ENCODE measurements at regions not wholly inside any gene's neighbourhood (a gene's known extent, or its start where the extent isn't known, plus 50 kb on each side); places are given as distances from the start of the nearest gene placed in this dataset.

DNA sequence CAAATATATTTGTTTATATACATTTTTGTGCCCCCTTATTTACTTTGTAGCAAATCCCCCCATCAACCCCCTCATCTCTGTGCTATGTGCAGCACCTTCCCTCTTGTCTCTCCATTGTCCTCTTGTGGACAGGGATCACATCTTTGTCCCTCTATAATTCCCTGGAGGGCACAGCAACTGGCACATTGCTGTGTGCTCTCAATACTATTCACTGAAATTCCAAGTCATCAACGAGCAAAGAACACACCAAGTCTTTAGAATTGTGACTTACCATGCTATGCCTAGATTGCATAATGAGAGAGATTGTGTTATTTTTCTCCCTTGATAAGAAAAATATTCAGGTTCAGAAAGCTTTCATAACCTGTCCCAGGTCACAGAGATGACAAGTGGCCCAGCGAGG is 54.6 kb upstream of the ACAN start:
- H4K8ac ChIP-seq (ENCODE audit: low read length), result no peak overlapping the region
- no peak overlapping the region for H2AFZ ChIP-seq (ENCODE audit: low read depth, low read length)
- no peak overlapping the region for H3K4me3 ChIP-seq (ENCODE audit: insufficient read depth in 1 of 2, low read depth in 1 of 2, low read length in 2 of 2)
- no peak overlapping the region for H3K18ac ChIP-seq (ENCODE audit: low read depth in 1 of 2, low read length in 2 of 2)
- H3K14ac ChIP-seq (ENCODE audit: low read length in 2 of 2), result no peak overlapping the region
- no peak overlapping the region for H3K4me2 ChIP-seq (ENCODE audit: low read length, poor library complexity, severe bottlenecking)
- no peak overlapping the region for H3K4ac ChIP-seq (ENCODE audit: low read depth in 1 of 2, low read length in 2 of 2)
- H2AK5ac ChIP-seq (ENCODE audit: low read length, severe bottlenecking), result no peak overlapping the region
- H3K4me1 ChIP-seq (ENCODE audit: control insufficient read depth, insufficient read depth, low read depth, low read length), result peaks cover 4% of the 10 kb centered on the region
- no peak for DNase-seq
- peaks cover 4% of the 10 kb centered on the region for H3K9me3 ChIP-seq (ENCODE audit: control insufficient read depth, low read length)
- no peak overlapping the region for H3K27ac ChIP-seq (ENCODE audit: low read length, poor library complexity, severe bottlenecking)
- no peak overlapping the region for H2BK120ac ChIP-seq (ENCODE audit: low read depth, low read length)
- WGBS, result 85% methylated on average over 1 of the region's 2 CpGs
- H3K9ac ChIP-seq (ENCODE audit: low read length), result no peak overlapping the region
- no peak overlapping the region for H4K91ac ChIP-seq (ENCODE audit: low read length)
- H3K23ac ChIP-seq (ENCODE audit: low read length in 2 of 2), result no peak overlapping the region
- no peaks in the 10 kb centered on the region for H3K79me1 ChIP-seq (replicated peaks; ENCODE audit: low read length, poor library complexity, severe bottlenecking)
- H3K27me3 ChIP-seq (ENCODE audit: control insufficient read depth in 1 of 2, insufficient read depth in 1 of 2, low read length in 2 of 2), result peaks cover 9 to 61% of the 10 kb centered on the region in 2 experiments
- H2BK12ac ChIP-seq (ENCODE audit: low read length in 2 of 2), result no peak overlapping the region
- no peaks in the 10 kb centered on the region for H3K36me3 ChIP-seq (ENCODE audit: control insufficient read depth in 1 of 2, insufficient read depth in 2 of 2, low read depth in 1 of 2, low read length in 2 of 2)
- H2BK15ac ChIP-seq (ENCODE audit: low read depth, poor library complexity, severe bottlenecking), result no peak overlapping the region
- no peak overlapping the region for H2BK5ac ChIP-seq (ENCODE audit: low read depth, low read length, poor library complexity, severe bottlenecking)

DNA sequence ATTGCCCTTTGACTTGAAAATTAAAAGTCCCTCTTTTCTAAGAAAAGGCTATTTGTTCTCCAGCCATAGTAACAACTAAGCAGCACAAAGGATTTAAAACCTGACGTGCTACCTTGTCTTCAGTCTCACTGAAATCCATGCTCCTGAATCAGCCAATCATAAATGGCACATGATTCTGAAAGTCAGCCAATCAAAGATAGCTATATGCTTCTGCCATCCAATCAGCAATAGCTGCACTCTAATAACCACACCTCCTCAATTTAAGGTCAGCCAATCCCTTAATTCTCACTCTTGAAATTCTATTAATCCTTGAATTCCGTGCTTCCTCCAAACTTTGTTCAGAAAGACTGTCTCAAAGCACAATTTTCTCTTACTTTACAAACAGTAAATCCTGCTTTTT is 53.5 kb upstream of the ACAN start:
- DNase-seq, result no peak
- Histone ChIP-seq H3K4me1 (ENCODE audit: control insufficient read depth, insufficient read depth, low read depth, low read length) (peaks cover under 1% of the 10 kb centered on the region), H2BK120ac (ENCODE audit: low read depth, low read length) (no peak overlapping the region), H4K8ac (ENCODE audit: low read length) (no peak overlapping the region), H2BK12ac (ENCODE audit: low read length in 2 of 2) (no peak overlapping the region), H2AFZ (ENCODE audit: low read depth, low read length) (no peak overlapping the region), H3K18ac (ENCODE audit: low read depth in 1 of 2, low read length in 2 of 2) (no peak overlapping the region), H3K4me3 (ENCODE audit: insufficient read depth in 1 of 2, low read depth in 1 of 2, low read length in 2 of 2) (no peak overlapping the region), H3K27ac (ENCODE audit: low read length, poor library complexity, severe bottlenecking) (no peak overlapping the region), H3K9me3 (ENCODE audit: control insufficient read depth, low read length) (peaks cover 4% of the 10 kb centered on the region), H3K79me1 (replicated peaks; ENCODE audit: low read length, poor library complexity, severe bottlenecking) (no peaks in the 10 kb centered on the region), H2BK5ac (ENCODE audit: low read depth, low read length, poor library complexity, severe bottlenecking) (no peak overlapping the region), H2AK5ac (ENCODE audit: low read length, severe bottlenecking) (no peak overlapping the region), H3K14ac (ENCODE audit: low read length in 2 of 2) (no peak overlapping the region), H3K23ac (ENCODE audit: low read length in 2 of 2) (no peak overlapping the region), H3K4me2 (ENCODE audit: low read length, poor library complexity, severe bottlenecking) (no peak overlapping the region), H3K9ac (ENCODE audit: low read length) (no peak overlapping the region), H3K27me3 (ENCODE audit: control insufficient read depth in 1 of 2, insufficient read depth in 1 of 2, low read length in 2 of 2) (peaks cover 9 to 72% of the 10 kb centered on the region in 2 experiments), H3K4ac (ENCODE audit: low read depth in 1 of 2, low read length in 2 of 2) (no peak overlapping the region), H3K36me3 (ENCODE audit: control insufficient read depth in 1 of 2, insufficient read depth in 2 of 2, low read depth in 1 of 2, low read length in 2 of 2) (no peaks in the 10 kb centered on the region), H4K91ac (ENCODE audit: low read length) (no peak overlapping the region), H2BK15ac (ENCODE audit: low read depth, poor library complexity, severe bottlenecking) (no peak overlapping the region)
- WGBS, result 59% methylated on average over 2 of the region's 2 CpGs

- H3K18ac ChIP-seq (ENCODE audit: low read depth in 1 of 2, low read length in 2 of 2), result no peak overlapping the region
- H3K27ac ChIP-seq (ENCODE audit: low read length, poor library complexity, severe bottlenecking), result no peak overlapping the region
- H2BK15ac ChIP-seq (ENCODE audit: low read depth, poor library complexity, severe bottlenecking), result no peak overlapping the region
- H3K27me3 ChIP-seq (ENCODE audit: control insufficient read depth in 1 of 2, insufficient read depth in 1 of 2, low read length in 2 of 2), result peaks cover 9 to 84% of the 10 kb centered on the region in 2 experiments
- H3K79me1 ChIP-seq (replicated peaks; ENCODE audit: low read length, poor library complexity, severe bottlenecking), result no peaks in the 10 kb centered on the region
- WGBS, result 64% methylated on average over 4 of the region's 5 CpGs
- H3K4me2 ChIP-seq (ENCODE audit: low read length, poor library complexity, severe bottlenecking), result no peak overlapping the region
- H2BK12ac ChIP-seq (ENCODE audit: low read length in 2 of 2), result no peak overlapping the region
- H2AFZ ChIP-seq (ENCODE audit: low read depth, low read length), result no peak overlapping the region
- H3K4me3 ChIP-seq (ENCODE audit: insufficient read depth in 1 of 2, low read depth in 1 of 2, low read length in 2 of 2), result no peak overlapping the region
- no peak overlapping the region for H4K91ac ChIP-seq (ENCODE audit: low read length)
- no peak overlapping the region for H3K4ac ChIP-seq (ENCODE audit: low read depth in 1 of 2, low read length in 2 of 2)
- DNase-seq, result no peak
- no peak overlapping the region for H2BK5ac ChIP-seq (ENCODE audit: low read depth, low read length, poor library complexity, severe bottlenecking)
- H3K4me1 ChIP-seq (ENCODE audit: control insufficient read depth, insufficient read depth, low read depth, low read length), result no peaks in the 10 kb centered on the region
- H3K9ac ChIP-seq (ENCODE audit: low read length), result no peak overlapping the region
- H2AK5ac ChIP-seq (ENCODE audit: low read length, severe bottlenecking), result no peak overlapping the region
- H4K8ac ChIP-seq (ENCODE audit: low read length), result no peak overlapping the region
- H3K9me3 ChIP-seq (ENCODE audit: control insufficient read depth, low read length), result peaks cover 4% of the 10 kb centered on the region
- H3K14ac ChIP-seq (ENCODE audit: low read length in 2 of 2), result no peak overlapping the region
- no peak overlapping the region for H3K23ac ChIP-seq (ENCODE audit: low read length in 2 of 2)
- no peak overlapping the region for H2BK120ac ChIP-seq (ENCODE audit: low read depth, low read length)
- no peaks in the 10 kb centered on the region for H3K36me3 ChIP-seq (ENCODE audit: control insufficient read depth in 1 of 2, insufficient read depth in 2 of 2, low read depth in 1 of 2, low read length in 2 of 2)
Measured at GRCh38 chr15:88752501-88752900, 50.7 kb upstream of the ACAN start.

- Histone ChIP-seq H3K18ac (ENCODE audit: low read depth in 1 of 2, low read length in 2 of 2) (no peak overlapping the region), H2BK12ac (ENCODE audit: low read length in 2 of 2) (no peak overlapping the region), H2BK15ac (ENCODE audit: low read depth, poor library complexity, severe bottlenecking) (no peak overlapping the region), H3K4me2 (ENCODE audit: low read length, poor library complexity, severe bottlenecking) (no peak overlapping the region), H2BK120ac (ENCODE audit: low read depth, low read length) (no peak overlapping the region), H2AK5ac (ENCODE audit: low read length, severe bottlenecking) (no peak overlapping the region), H3K23ac (ENCODE audit: low read length in 2 of 2) (no peak overlapping the region), H3K9ac (ENCODE audit: low read length) (no peak overlapping the region), H4K8ac (ENCODE audit: low read length) (no peak overlapping the region), H3K79me1 (replicated peaks; ENCODE audit: low read length, poor library complexity, severe bottlenecking) (no peaks in the 10 kb centered on the region), H3K4me1 (ENCODE audit: control insufficient read depth, insufficient read depth, low read depth, low read length) (no peaks in the 10 kb centered on the region), H3K4me3 (ENCODE audit: insufficient read depth in 1 of 2, low read depth in 1 of 2, low read length in 2 of 2) (no peak overlapping the region), H3K27ac (ENCODE audit: low read length, poor library complexity, severe bottlenecking) (no peak overlapping the region), H3K14ac (ENCODE audit: low read length in 2 of 2) (no peak overlapping the region), H3K36me3 (ENCODE audit: control insufficient read depth in 1 of 2, insufficient read depth in 2 of 2, low read depth in 1 of 2, low read length in 2 of 2) (no peaks in the 10 kb centered on the region), H3K4ac (ENCODE audit: low read depth in 1 of 2, low read length in 2 of 2) (no peak overlapping the region), H3K27me3 (ENCODE audit: control insufficient read depth in 1 of 2, insufficient read depth in 1 of 2, low read length in 2 of 2) (peaks cover 9 to 85% of the 10 kb centered on the region in 2 experiments), H2BK5ac (ENCODE audit: low read depth, low read length, poor library complexity, severe bottlenecking) (no peak overlapping the region), H3K9me3 (ENCODE audit: control insufficient read depth, low read length) (peaks cover 4% of the 10 kb centered on the region), H2AFZ (ENCODE audit: low read depth, low read length) (no peak overlapping the region), H4K91ac (ENCODE audit: low read length) (no peak overlapping the region)
- DNase-seq, result no peak
Measured at GRCh38 chr15:88752951-88753350, 50.3 kb upstream of the ACAN start.
